NCI-H2081 (cell line): ENCODE measurements at regions not wholly inside any gene's neighbourhood (a gene's known extent, or its start where the extent isn't known, plus 50 kb on each side); places are given as distances from the start of the nearest gene placed in this dataset.

Experiments used
- DNase-seq, 2 experiments: peaks; one replicate each; lab custom pipeline; 2025; lab: John Stamatoyannopoulos, UW

- DNase-seq = no peak
These were observed 869.4 kb upstream of the ID2 start for GRCh38 chr2:7812231-7812995.

GRCh38 chr2:7813541-7814292 is 868.1 kb upstream of the ID2 start:
- DNase-seq = no peak

- DNase-seq = no peak
These were observed 866.1 kb upstream of the ID2 start for GRCh38 chr2:7815726-7816125.

- DNase-seq = no peak
These were observed 865.6 kb upstream of the ID2 start for GRCh38 chr2:7816233-7816632.

- DNase-seq = no peak
These were observed 864.9 kb upstream of the ID2 start for GRCh38 chr2:7816944-7817343.

- no peak for DNase-seq
These were observed 862.5 kb upstream of the ID2 start for GRCh38 chr2:7819316-7819715.

- no peak for DNase-seq
These were observed 862.0 kb upstream of the ID2 start for GRCh38 chr2:7819850-7820249.

GRCh38 chr2:7824211-7824610 is 857.6 kb upstream of the ID2 start:
- no peak for DNase-seq

- peak in 1 of 2 experiments; percentile 13 for DNase-seq
These were observed 856.1 kb upstream of the ID2 start for GRCh38 chr2:7825591-7826312.

- no peak for DNase-seq
These were observed 855.2 kb upstream of the ID2 start for GRCh38 chr2:7826656-7827055.

GRCh38 chr2:7829241-7829640 is 852.6 kb upstream of the ID2 start:
- no peak for DNase-seq

- DNase-seq = peak in 1 of 2 experiments; percentile 7
These were observed 851.2 kb upstream of the ID2 start for GRCh38 chr2:7830616-7831015.

GRCh38 chr2:7835151-7835550 is 846.7 kb upstream of the ID2 start:
- DNase-seq = no peak

GRCh38 chr2:7835693-7836680 is 845.9 kb upstream of the ID2 start:
- peak in 1 of 2 experiments; percentile 57 for DNase-seq

GRCh38 chr2:7837237-7837760 is 844.6 kb upstream of the ID2 start:
- no peak for DNase-seq

GRCh38 chr2:7838669-7839068 is 843.2 kb upstream of the ID2 start:
- DNase-seq = no peak

- no peak for DNase-seq
These were observed 841.0 kb upstream of the ID2 start for GRCh38 chr2:7840651-7841380.

GRCh38 chr2:7841751-7842150 is 840.1 kb upstream of the ID2 start:
- DNase-seq = no peak

- no peak for DNase-seq
These were observed 837.4 kb upstream of the ID2 start for GRCh38 chr2:7844414-7844965.

GRCh38 chr2:7845332-7845731 is 836.5 kb upstream of the ID2 start:
- DNase-seq = no peak
